ENCODE measurements at regions not wholly inside any gene's neighbourhood (a gene's known extent, or its start where the extent isn't known, plus 50 kb on each side); places are given as distances from the start of the nearest gene placed in this dataset.

DNA sequence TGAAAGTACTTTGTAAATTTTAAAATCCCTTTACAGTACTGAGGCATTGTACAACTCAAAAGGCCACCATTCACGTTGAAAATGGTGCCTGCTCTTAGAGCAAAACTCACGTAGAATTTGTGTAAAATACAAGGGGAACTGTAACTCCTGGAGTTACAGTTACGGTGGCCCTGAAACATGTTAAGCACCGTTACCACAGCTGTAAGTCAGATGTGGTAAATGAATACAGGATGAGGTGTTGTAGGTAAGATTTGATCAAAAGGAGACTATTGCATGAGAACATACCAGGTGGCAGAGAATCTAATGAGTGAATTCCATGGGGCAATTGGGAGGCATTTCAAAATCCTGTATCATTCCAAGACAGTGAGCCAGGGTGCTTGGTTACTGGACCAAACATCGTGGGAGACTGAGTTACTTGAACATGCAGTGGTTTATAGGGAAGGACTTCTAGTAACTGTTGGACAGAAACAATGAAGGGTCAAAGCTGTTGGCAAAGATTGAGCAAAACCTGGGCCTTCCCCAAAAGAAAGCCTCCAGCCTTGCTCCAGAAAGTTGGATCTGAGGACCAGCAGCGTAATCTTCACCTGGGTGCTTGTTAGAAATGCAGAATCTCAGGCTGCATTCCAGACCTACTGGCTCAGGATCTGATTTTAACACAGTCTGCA, 535.8 kb upstream of the POU3F3 start:
- H3K4me3 ChIP-seq (ENCODE audit: low read depth, low read length), result no peak overlapping the region
- H3K9me3 ChIP-seq (ENCODE audit: control insufficient read depth, low read length), result no peaks in the 10 kb centered on the region
- TF ChIP-seq, protein P1, sequence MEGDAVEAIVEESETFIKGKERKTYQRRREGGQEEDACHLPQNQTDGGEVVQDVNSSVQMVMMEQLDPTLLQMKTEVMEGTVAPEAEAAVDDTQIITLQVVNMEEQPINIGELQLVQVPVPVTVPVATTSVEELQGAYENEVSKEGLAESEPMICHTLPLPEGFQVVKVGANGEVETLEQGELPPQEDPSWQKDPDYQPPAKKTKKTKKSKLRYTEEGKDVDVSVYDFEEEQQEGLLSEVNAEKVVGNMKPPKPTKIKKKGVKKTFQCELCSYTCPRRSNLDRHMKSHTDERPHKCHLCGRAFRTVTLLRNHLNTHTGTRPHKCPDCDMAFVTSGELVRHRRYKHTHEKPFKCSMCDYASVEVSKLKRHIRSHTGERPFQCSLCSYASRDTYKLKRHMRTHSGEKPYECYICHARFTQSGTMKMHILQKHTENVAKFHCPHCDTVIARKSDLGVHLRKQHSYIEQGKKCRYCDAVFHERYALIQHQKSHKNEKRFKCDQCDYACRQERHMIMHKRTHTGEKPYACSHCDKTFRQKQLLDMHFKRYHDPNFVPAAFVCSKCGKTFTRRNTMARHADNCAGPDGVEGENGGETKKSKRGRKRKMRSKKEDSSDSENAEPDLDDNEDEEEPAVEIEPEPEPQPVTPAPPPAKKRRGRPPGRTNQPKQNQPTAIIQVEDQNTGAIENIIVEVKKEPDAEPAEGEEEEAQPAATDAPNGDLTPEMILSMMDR (IDR thresholded peaks at IDR 0.05), result no peak
- no peak overlapping the region for H3K9ac ChIP-seq
- no peaks in the 10 kb centered on the region for H3K79me2 ChIP-seq
- no peaks in the 10 kb centered on the region for H3K36me3 ChIP-seq (ENCODE audit: control insufficient read depth, insufficient read depth, low read length)
- H3K4me1 ChIP-seq, result no peaks in the 10 kb centered on the region
- no peaks in the 10 kb centered on the region for H3K27me3 ChIP-seq (ENCODE audit: control insufficient read depth, insufficient read depth, low read length)
- no peak overlapping the region for H2AFZ ChIP-seq
- no peak overlapping the region for H3K4me2 ChIP-seq (ENCODE audit: low read length)
- no peak overlapping the region for H3K27ac ChIP-seq

GRCh38 chr2:104321116-104321795, 532.7 kb upstream of the POU3F3 start:
- Histone ChIP-seq H3K9ac (no peak overlapping the region), H3K27ac (no peak overlapping the region), H3K36me3 (ENCODE audit: control insufficient read depth, insufficient read depth, low read length) (no peaks in the 10 kb centered on the region), H3K4me3 (ENCODE audit: low read depth, low read length) (no peak overlapping the region), H3K79me2 (no peaks in the 10 kb centered on the region), H3K27me3 (ENCODE audit: control insufficient read depth, insufficient read depth, low read length) (no peaks in the 10 kb centered on the region), H3K4me1 (no peaks in the 10 kb centered on the region), H2AFZ (peak overlapping the region; percentile 2), H3K4me2 (ENCODE audit: low read length) (no peak overlapping the region), H3K9me3 (ENCODE audit: control insufficient read depth, low read length) (no peaks in the 10 kb centered on the region)
- TF ChIP-seq, protein P1 (IDR thresholded peaks at IDR 0.05), result no peak

- no peak overlapping the region for H3K9ac ChIP-seq
- no peak overlapping the region for H3K4me2 ChIP-seq (ENCODE audit: low read length)
- H3K79me2 ChIP-seq, result no peaks in the 10 kb centered on the region
- no peaks in the 10 kb centered on the region for H3K4me1 ChIP-seq
- no peaks in the 10 kb centered on the region for H3K27me3 ChIP-seq (ENCODE audit: control insufficient read depth, insufficient read depth, low read length)
- TF ChIP-seq, protein P1 (IDR thresholded peaks at IDR 0.05), result no peak
- H2AFZ ChIP-seq, result peak overlapping the region; percentile 2
- no peaks in the 10 kb centered on the region for H3K36me3 ChIP-seq (ENCODE audit: control insufficient read depth, insufficient read depth, low read length)
- H3K4me3 ChIP-seq (ENCODE audit: low read depth, low read length), result no peak overlapping the region
- no peaks in the 10 kb centered on the region for H3K9me3 ChIP-seq (ENCODE audit: control insufficient read depth, low read length)
- H3K27ac ChIP-seq, result no peak overlapping the region
Observed at GRCh38 chr2:104321796-104322349, 532.0 kb upstream of the POU3F3 start.

DNA sequence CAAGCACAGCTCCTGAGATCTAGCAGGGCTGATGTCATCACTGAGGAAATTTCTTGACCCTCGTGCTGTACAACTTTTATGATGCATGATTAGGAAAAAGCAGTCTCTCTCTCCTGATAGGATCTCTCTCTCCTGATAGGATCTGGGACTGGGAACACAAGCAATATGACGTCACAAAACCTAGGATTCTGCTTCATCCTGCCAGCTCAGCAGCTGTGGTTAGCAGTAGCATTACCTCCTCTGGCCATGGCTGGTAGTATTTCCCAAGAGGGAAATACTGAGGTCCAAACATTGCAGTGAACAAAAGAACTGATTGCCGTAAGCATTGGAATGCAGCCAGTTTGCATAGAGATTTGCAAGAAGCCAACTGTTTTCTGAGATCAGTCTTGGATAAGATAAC, 521.2 kb upstream of the POU3F3 start:
- H3K79me2 ChIP-seq, result no peaks in the 10 kb centered on the region
- no peaks in the 10 kb centered on the region for H3K4me1 ChIP-seq
- H3K27ac ChIP-seq, result no peak overlapping the region
- H3K9ac ChIP-seq, result no peak overlapping the region
- H3K4me3 ChIP-seq (ENCODE audit: low read depth, low read length), result no peak overlapping the region
- H3K4me2 ChIP-seq (ENCODE audit: low read length), result no peak overlapping the region
- TF ChIP-seq, protein P1 (IDR thresholded peaks at IDR 0.05), result no peak
- no peak overlapping the region for H2AFZ ChIP-seq
- H3K36me3 ChIP-seq (ENCODE audit: control insufficient read depth, insufficient read depth, low read length), result no peaks in the 10 kb centered on the region
- no peaks in the 10 kb centered on the region for H3K9me3 ChIP-seq (ENCODE audit: control insufficient read depth, low read length)
- no peaks in the 10 kb centered on the region for H3K27me3 ChIP-seq (ENCODE audit: control insufficient read depth, insufficient read depth, low read length)
